OCI-LY1 (cell line): ENCODE measurements at regions not wholly inside any gene's neighbourhood (a gene's known extent, or its start where the extent isn't known, plus 50 kb on each side); places are given as distances from the start of the nearest gene placed in this dataset.

Source experiments
- H2AFZ ChIP-seq: fragments of 200-600 bp; sonication (generic), shearing (Covaris generic); 2 replicates; pipeline ENCODE4 v1.6.0; 2014; ENCODE audit warnings: antibody characterized with exemption, mild to moderate bottlenecking, low read length
- H3F3A ChIP-seq: fragments of 200-600 bp; sonication (generic), shearing (Covaris generic); 2 replicates; pipeline ENCODE4 v1.6.0; 2014; ENCODE audit warnings: mild to moderate bottlenecking, antibody characterized with exemption, low read length, moderate library complexity; ENCODE audit not compliant: insufficient read depth
- H3K27ac ChIP-seq: fragments of 200-600 bp; sonication (generic); 2 replicates; pipeline ENCODE4 v1.5.1; 2014; ENCODE audit warnings: low read length, mixed run types, mild to moderate bottlenecking, low read depth; ENCODE audit not compliant: poor library complexity, severe bottlenecking
- H3K27me3 ChIP-seq: fragments of 200-600 bp; sonication (generic); 2 replicates; pipeline ENCODE4 v1.6.0; 2014; ENCODE audit warnings: antibody characterized with exemption, mild to moderate bottlenecking, low read length, moderate library complexity; ENCODE audit not compliant: insufficient read depth
- H3K36me3 ChIP-seq: fragments of 200-600 bp; sonication (generic); 2 replicates; pipeline ENCODE4 v1.6.1; 2014; ENCODE audit warnings: mild to moderate bottlenecking, antibody characterized with exemption, low read length, moderate library complexity, mixed read lengths; ENCODE audit not compliant: insufficient read depth
- H3K4me1 ChIP-seq: fragments of 200-600 bp; sonication (generic); 2 replicates; pipeline ENCODE4 v1.5.1; 2014; ENCODE audit warnings: mild to moderate bottlenecking, low read length, moderate library complexity; ENCODE audit not compliant: insufficient read depth, severe bottlenecking
- H3K4me2 ChIP-seq: fragments of 200-600 bp; sonication (generic), shearing (Covaris generic); 2 replicates; pipeline ENCODE4 v1.6.1; 2014; ENCODE audit warnings: low read length
- H3K4me3 ChIP-seq: fragments of 200-600 bp; sonication (generic); 2 replicates; pipeline ENCODE4 v1.5.1; 2014; ENCODE audit warnings: low read length, low read depth, mild to moderate bottlenecking, mixed read lengths; ENCODE audit not compliant: poor library complexity, severe bottlenecking
- H3K79me2 ChIP-seq: fragments of 200-600 bp; shearing (Covaris generic); 2 replicates; pipeline ENCODE4 v1.6.1; 2016; ENCODE audit warnings: mixed run types, low read length, mixed read lengths; ENCODE audit not compliant: insufficient read depth
- H3K9ac ChIP-seq: fragments of 200-600 bp; sonication (generic), shearing (Covaris generic); 2 replicates; pipeline ENCODE4 v1.6.1; 2014; ENCODE audit warnings: mild to moderate bottlenecking, low read length, mixed read lengths
- H3K9me2 ChIP-seq: fragments of 200-600 bp; sonication (generic), shearing (Covaris generic); 2 replicates; pipeline ENCODE4 v1.6.1; 2014; ENCODE audit warnings: low read depth, mild to moderate bottlenecking, low read length, mixed read lengths
- H3K9me3 ChIP-seq: fragments of 200-600 bp; shearing (Covaris generic); 2 replicates; pipeline ENCODE4 v1.6.1; 2014; ENCODE audit warnings: low read length, mixed read lengths
- H4K20me1 ChIP-seq: fragments of 200-600 bp; sonication (generic), shearing (Covaris generic); 2 replicates; pipeline ENCODE4 v1.6.0; 2016; ENCODE audit warnings: mild to moderate bottlenecking, low read length; ENCODE audit not compliant: insufficient read depth
- EZH2 ChIP-seq: fragments of 200-600 bp; sonication (generic), shearing (Covaris generic); IDR thresholded peaks from 2 replicates; pipeline ENCODE4 v1.8.0; 2017; ENCODE audit warnings: borderline replicate concordance, mixed run types, mild to moderate bottlenecking, antibody characterized with exemption, low read length, moderate library complexity, mixed read lengths
- TF ChIP-seq, protein P1 (sequence below): fragments of 200-600 bp; sonication (generic), shearing (Covaris generic); IDR thresholded peaks from 2 replicates; pipeline ENCODE4 v1.5.1; 2017; ENCODE audit warnings: mild to moderate bottlenecking, antibody characterized with exemption, low read length, moderate library complexity, mixed read lengths

GRCh38 chr5:126017096-126017495 is 406.1 kb upstream of the GRAMD2B start:
- no peak for TF ChIP-seq EZH2
- TF ChIP-seq, protein P1, sequence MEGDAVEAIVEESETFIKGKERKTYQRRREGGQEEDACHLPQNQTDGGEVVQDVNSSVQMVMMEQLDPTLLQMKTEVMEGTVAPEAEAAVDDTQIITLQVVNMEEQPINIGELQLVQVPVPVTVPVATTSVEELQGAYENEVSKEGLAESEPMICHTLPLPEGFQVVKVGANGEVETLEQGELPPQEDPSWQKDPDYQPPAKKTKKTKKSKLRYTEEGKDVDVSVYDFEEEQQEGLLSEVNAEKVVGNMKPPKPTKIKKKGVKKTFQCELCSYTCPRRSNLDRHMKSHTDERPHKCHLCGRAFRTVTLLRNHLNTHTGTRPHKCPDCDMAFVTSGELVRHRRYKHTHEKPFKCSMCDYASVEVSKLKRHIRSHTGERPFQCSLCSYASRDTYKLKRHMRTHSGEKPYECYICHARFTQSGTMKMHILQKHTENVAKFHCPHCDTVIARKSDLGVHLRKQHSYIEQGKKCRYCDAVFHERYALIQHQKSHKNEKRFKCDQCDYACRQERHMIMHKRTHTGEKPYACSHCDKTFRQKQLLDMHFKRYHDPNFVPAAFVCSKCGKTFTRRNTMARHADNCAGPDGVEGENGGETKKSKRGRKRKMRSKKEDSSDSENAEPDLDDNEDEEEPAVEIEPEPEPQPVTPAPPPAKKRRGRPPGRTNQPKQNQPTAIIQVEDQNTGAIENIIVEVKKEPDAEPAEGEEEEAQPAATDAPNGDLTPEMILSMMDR, result no peak
- Histone ChIP-seq H3K4me2 (no peak overlapping the region), H3K4me1 (no peaks in the 10 kb centered on the region), H3K36me3 (no peaks in the 10 kb centered on the region), H3K27ac (no peak overlapping the region), H3K9ac (no peak overlapping the region), H3K9me2 (no peaks in the 10 kb centered on the region), H3K9me3 (no peaks in the 10 kb centered on the region), H3K27me3 (no peaks in the 10 kb centered on the region), H4K20me1 (no peaks in the 10 kb centered on the region), H3K79me2 (no peaks in the 10 kb centered on the region), H3K4me3 (no peak overlapping the region), H3F3A (no peaks in the 10 kb centered on the region), H2AFZ (no peak overlapping the region)

GRCh38 chr5:126020770-126021169 is 402.4 kb upstream of the GRAMD2B start:
- no peak overlapping the region for H3K27ac ChIP-seq
- no peaks in the 10 kb centered on the region for H3K9me3 ChIP-seq
- no peak overlapping the region for H3K4me3 ChIP-seq
- TF ChIP-seq EZH2, result no peak
- TF ChIP-seq, protein P1, result no peak
- no peaks in the 10 kb centered on the region for H3F3A ChIP-seq
- no peak overlapping the region for H3K9ac ChIP-seq
- H3K79me2 ChIP-seq, result no peaks in the 10 kb centered on the region
- no peak overlapping the region for H2AFZ ChIP-seq
- H3K27me3 ChIP-seq, result no peaks in the 10 kb centered on the region
- H3K4me2 ChIP-seq, result no peak overlapping the region
- H3K9me2 ChIP-seq, result no peaks in the 10 kb centered on the region
- no peaks in the 10 kb centered on the region for H4K20me1 ChIP-seq
- no peaks in the 10 kb centered on the region for H3K36me3 ChIP-seq
- no peaks in the 10 kb centered on the region for H3K4me1 ChIP-seq

- Histone ChIP-seq H3K9ac (no peak overlapping the region), H3K4me1 (no peaks in the 10 kb centered on the region), H3K4me2 (no peak overlapping the region), H3K36me3 (no peaks in the 10 kb centered on the region), H4K20me1 (no peaks in the 10 kb centered on the region), H3K27ac (no peak overlapping the region), H3K27me3 (no peaks in the 10 kb centered on the region), H3K9me2 (no peaks in the 10 kb centered on the region), H3K9me3 (no peaks in the 10 kb centered on the region), H2AFZ (no peak overlapping the region), H3K4me3 (no peak overlapping the region), H3F3A (no peaks in the 10 kb centered on the region), H3K79me2 (no peaks in the 10 kb centered on the region)
- no peak for TF ChIP-seq EZH2
- TF ChIP-seq, protein P1, result no peak
Observed at GRCh38 chr5:126023994-126024441, 399.2 kb upstream of the GRAMD2B start.
